Fibroblast of skin of left biceps (primary cell): ENCODE measurements at regions not wholly inside any gene's neighbourhood (a gene's known extent, or its start where the extent isn't known, plus 50 kb on each side); places are given as distances from the start of the nearest gene placed in this dataset.

ENCODE experiments used
- DNase-seq, 2 experiments: peaks; one replicate each; pipeline ENCODE4 v3.0.0-alpha.2; 2013; ENCODE audit warnings: low read depth in 2 of 2

- no peak for DNase-seq
Observed at GRCh38 chr9:79255651-79256260, 316.0 kb upstream of the TLE4 start.

- peak; percentile 97 to 98 for DNase-seq
Observed at GRCh38 chr9:79256691-79257213, 315.0 kb upstream of the TLE4 start.

- no peak for DNase-seq
Observed at GRCh38 chr9:79257228-79257781, 314.5 kb upstream of the TLE4 start.

- DNase-seq: no peak
Observed at GRCh38 chr9:79257790-79258351, 313.9 kb upstream of the TLE4 start.

GRCh38 chr9:79259858-79260257 lies 311.9 kb upstream of the TLE4 start:
- no peak for DNase-seq

GRCh38 chr9:79263628-79264027 lies 308.1 kb upstream of the TLE4 start:
- DNase-seq: no peak

GRCh38 chr9:79264041-79264440 lies 307.7 kb upstream of the TLE4 start:
- no peak for DNase-seq

GRCh38 chr9:79264511-79265355 lies 307.0 kb upstream of the TLE4 start:
- DNase-seq: no peak

GRCh38 chr9:79266986-79267385 lies 304.8 kb upstream of the TLE4 start:
- no peak for DNase-seq

GRCh38 chr9:79268806-79269205 lies 303.0 kb upstream of the TLE4 start:
- DNase-seq: no peak

- DNase-seq: no peak
Observed at GRCh38 chr9:79273311-79273710, 298.5 kb upstream of the TLE4 start.

- DNase-seq: no peak
Observed at GRCh38 chr9:79279356-79279755, 292.4 kb upstream of the TLE4 start.

GRCh38 chr9:79280691-79281090 lies 291.1 kb upstream of the TLE4 start:
- no peak for DNase-seq

- DNase-seq: no peak
Observed at GRCh38 chr9:79284081-79284480, 287.7 kb upstream of the TLE4 start.

GRCh38 chr9:79286992-79287707 lies 284.6 kb upstream of the TLE4 start:
- DNase-seq: no peak

- no peak for DNase-seq
Observed at GRCh38 chr9:79287708-79288290, 284.0 kb upstream of the TLE4 start.

GRCh38 chr9:79289856-79290255 lies 281.9 kb upstream of the TLE4 start:
- no peak for DNase-seq

GRCh38 chr9:79292731-79293280 lies 279.0 kb upstream of the TLE4 start:
- no peak for DNase-seq

GRCh38 chr9:79300068-79300467 lies 271.7 kb upstream of the TLE4 start:
- no peak for DNase-seq

- DNase-seq: no peak
Observed at GRCh38 chr9:79301085-79301484, 270.7 kb upstream of the TLE4 start.
